ENCODE measurements at regions not wholly inside any gene's neighbourhood (a gene's known extent, or its start where the extent isn't known, plus 50 kb on each side); places are given as distances from the start of the nearest gene placed in this dataset.

DNA sequence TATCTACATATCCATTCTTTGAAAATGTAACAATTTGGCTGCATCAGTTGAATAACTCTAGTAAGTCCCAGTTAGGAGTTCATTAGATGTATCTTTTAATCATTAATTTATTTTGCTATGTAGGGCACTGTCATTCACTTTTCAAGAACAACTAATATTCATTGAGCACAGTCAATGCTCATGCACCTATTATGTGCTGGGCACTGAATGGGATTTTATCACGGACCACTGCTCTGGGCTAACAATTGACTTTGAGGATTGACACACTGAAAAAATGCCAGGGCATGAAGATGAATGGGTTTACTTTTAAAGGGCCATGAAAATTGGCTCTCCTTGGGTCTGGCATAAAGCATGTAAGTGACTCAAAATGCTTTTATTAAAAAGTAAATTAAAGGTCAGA is 375.2 kb downstream of the PLPP3 start:
- ChIA-PET POLR2A (no interaction called here), CTCF (no interaction called here)
- FAIRE-seq: no peak
- DNase-seq (ENCODE audit: low read depth in 1 of 2, low spot score in 1 of 2): no peak
- no peaks in the 10 kb centered on the region; the same call in 2 of the 3 replicates for H3K9me3 ChIP-seq
- no peak overlapping the region for H3K27ac ChIP-seq
- ATAC-seq: no peak
- TF ChIP-seq ZFP36 (IDR thresholded peaks at IDR 0.05; ENCODE audit: borderline replicate concordance, partially characterized antibody) (no peak), EHMT2 (IDR thresholded peaks at IDR 0.05; ENCODE audit: low read depth) (no peak), KDM1A (IDR thresholded peaks at IDR 0.05; ENCODE audit: low read depth) (no peak), JUNB (IDR thresholded peaks at IDR 0.05) (no peak), NFE2L2 (conservative IDR thresholded peaks at IDR 0.05; ENCODE audit: low read length) (no peak), FOSB (CRISPR knock-in tag; IDR thresholded peaks at IDR 0.05) (no peak), SREBF2 (IDR thresholded peaks at IDR 0.05) (no peak), ZNF302 (CRISPR knock-in tag; IDR thresholded peaks at IDR 0.05) (no peak), PHF8 (IDR thresholded peaks at IDR 0.05; ENCODE audit: borderline replicate concordance, low read depth) (no peak)
- TF ChIP-seq, protein P1, sequence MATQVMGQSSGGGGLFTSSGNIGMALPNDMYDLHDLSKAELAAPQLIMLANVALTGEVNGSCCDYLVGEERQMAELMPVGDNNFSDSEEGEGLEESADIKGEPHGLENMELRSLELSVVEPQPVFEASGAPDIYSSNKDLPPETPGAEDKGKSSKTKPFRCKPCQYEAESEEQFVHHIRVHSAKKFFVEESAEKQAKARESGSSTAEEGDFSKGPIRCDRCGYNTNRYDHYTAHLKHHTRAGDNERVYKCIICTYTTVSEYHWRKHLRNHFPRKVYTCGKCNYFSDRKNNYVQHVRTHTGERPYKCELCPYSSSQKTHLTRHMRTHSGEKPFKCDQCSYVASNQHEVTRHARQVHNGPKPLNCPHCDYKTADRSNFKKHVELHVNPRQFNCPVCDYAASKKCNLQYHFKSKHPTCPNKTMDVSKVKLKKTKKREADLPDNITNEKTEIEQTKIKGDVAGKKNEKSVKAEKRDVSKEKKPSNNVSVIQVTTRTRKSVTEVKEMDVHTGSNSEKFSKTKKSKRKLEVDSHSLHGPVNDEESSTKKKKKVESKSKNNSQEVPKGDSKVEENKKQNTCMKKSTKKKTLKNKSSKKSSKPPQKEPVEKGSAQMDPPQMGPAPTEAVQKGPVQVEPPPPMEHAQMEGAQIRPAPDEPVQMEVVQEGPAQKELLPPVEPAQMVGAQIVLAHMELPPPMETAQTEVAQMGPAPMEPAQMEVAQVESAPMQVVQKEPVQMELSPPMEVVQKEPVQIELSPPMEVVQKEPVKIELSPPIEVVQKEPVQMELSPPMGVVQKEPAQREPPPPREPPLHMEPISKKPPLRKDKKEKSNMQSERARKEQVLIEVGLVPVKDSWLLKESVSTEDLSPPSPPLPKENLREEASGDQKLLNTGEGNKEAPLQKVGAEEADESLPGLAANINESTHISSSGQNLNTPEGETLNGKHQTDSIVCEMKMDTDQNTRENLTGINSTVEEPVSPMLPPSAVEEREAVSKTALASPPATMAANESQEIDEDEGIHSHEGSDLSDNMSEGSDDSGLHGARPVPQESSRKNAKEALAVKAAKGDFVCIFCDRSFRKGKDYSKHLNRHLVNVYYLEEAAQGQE (IDR thresholded peaks at IDR 0.05): no peak
- TF ChIP-seq, protein P2, sequence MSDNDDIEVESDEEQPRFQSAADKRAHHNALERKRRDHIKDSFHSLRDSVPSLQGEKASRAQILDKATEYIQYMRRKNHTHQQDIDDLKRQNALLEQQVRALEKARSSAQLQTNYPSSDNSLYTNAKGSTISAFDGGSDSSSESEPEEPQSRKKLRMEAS (IDR thresholded peaks at IDR 0.05): no peak
- TF ChIP-seq, protein P3, sequence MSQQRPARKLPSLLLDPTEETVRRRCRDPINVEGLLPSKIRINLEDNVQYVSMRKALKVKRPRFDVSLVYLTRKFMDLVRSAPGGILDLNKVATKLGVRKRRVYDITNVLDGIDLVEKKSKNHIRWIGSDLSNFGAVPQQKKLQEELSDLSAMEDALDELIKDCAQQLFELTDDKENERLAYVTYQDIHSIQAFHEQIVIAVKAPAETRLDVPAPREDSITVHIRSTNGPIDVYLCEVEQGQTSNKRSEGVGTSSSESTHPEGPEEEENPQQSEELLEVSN (IDR thresholded peaks at IDR 0.05; ENCODE audit: borderline replicate concordance, low read depth): no peak
- H3K4me1 ChIP-seq: no peaks in the 10 kb centered on the region
- no peak overlapping the region for H3K4me3 ChIP-seq
- no peak overlapping the region for H3K4me2 ChIP-seq
- 81% methylated on average over 1 of the region's 1 CpG for WGBS (ENCODE audit: missing lambda C conversion rate)

DNA sequence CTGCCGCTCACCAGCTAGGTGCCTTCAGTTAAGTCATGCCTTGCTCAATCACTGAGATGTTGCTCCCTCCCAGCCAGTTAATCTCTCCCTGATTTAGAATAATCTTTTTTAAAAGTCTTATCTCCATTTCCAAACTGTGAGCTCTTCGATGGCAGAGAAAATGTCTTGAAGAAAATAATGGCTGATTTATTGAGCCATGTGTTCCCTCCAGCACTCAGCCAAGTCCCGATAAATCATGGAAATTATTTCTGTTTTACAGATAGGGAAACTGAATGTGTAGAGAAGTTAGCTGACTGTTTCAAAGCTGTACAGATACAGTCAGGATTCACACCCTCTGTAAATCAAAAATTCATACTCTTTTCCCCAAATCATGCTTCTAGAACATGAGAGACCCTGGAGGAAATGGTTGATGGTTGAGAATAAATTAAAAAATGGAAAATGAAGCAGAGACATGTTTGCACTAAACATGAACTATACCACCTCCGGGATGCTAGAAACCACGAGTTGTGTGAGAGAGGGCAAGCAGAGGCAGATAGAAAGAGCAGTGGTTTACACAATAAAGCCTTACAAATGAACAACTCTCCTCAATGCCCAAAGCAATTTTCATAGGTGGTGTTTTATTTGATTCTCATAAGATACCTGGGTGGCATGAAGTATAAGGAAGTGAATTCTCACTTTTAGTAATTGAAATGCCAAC is 376.4 kb downstream of the PLPP3 start:
- Histone ChIP-seq H3K4me3 (no peak overlapping the region), H3K27ac (no peak overlapping the region), H3K9me3 (no peaks in the 10 kb centered on the region; the same call in 2 of the 3 replicates), H3K4me2 (no peak overlapping the region), H3K4me1 (no peaks in the 10 kb centered on the region)
- FAIRE-seq (no peak), ATAC-seq (no peak), DNase-seq (ENCODE audit: low read depth in 1 of 2, low spot score in 1 of 2) (no peak)
- 53% methylated on average over 5 of the region's 5 CpGs for WGBS (ENCODE audit: missing lambda C conversion rate)
- TF ChIP-seq EHMT2 (IDR thresholded peaks at IDR 0.05; ENCODE audit: low read depth) (no peak), HOXB13 (CRISPR knock-in tag; IDR thresholded peaks at IDR 0.05; ENCODE audit: low read depth) (no peak), CEBPB (IDR thresholded peaks at IDR 0.05) (no peak), POLR2AphosphoS2 (conservative IDR thresholded peaks at IDR 0.05; ENCODE audit: low read length) (no peak), CBX8 (IDR thresholded peaks at IDR 0.05) (no peak), KDM5A (IDR thresholded peaks at IDR 0.05) (no peak), RAD21 (conservative IDR thresholded peaks at IDR 0.05 in 1 of 2, IDR thresholded peaks at IDR 0.05 in 1 of 2) (no peak)
- TF ChIP-seq, protein P3 (IDR thresholded peaks at IDR 0.05; ENCODE audit: borderline replicate concordance, low read depth): no peak
- CTCF ChIA-PET: no interaction called here
- POLR2A ChIA-PET: no interaction called here

DNA sequence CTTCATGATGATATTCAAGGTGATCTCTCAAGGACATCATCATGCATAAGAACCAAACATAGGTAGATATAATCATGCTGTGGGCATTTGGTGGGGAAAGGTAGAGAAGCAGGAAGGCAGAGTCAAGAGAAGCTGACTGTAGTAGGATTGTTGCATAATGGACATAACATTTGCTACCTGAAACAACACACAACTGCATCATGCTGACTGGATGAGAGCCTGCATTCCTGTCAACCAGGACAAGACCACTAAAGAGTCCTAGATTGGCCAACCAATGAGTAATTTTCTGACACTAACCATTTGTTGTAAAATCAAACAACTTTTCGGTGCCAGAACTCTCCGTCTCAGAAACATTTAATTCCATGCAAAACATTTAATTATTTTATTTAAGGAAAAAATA is 377.2 kb downstream of the PLPP3 start:
- H3K27ac ChIP-seq: no peak overlapping the region
- H3K4me1 ChIP-seq: no peaks in the 10 kb centered on the region
- H3K9me3 ChIP-seq: no peaks in the 10 kb centered on the region; the same call in 2 of the 3 replicates
- DNase-seq (ENCODE audit: low read depth in 1 of 2, low spot score in 1 of 2) (no peak), FAIRE-seq (no peak), ATAC-seq (no peak)
- CTCF ChIA-PET: no interaction called here
- 82% methylated on average over 2 of the region's 2 CpGs for WGBS (ENCODE audit: missing lambda C conversion rate)
- H3K4me2 ChIP-seq: no peak overlapping the region
- no peak for TF ChIP-seq RCOR1 (IDR thresholded peaks at IDR 0.05; ENCODE audit: low read depth, low read length)
- no peak for TF ChIP-seq HEYL (CRISPR knock-in tag; IDR thresholded peaks at IDR 0.05)
- no peak for TF ChIP-seq CBX2 (IDR thresholded peaks at IDR 0.05; ENCODE audit: borderline replicate concordance, low read depth)
- TF ChIP-seq CEBPB (IDR thresholded peaks at IDR 0.05): no peak
- TF ChIP-seq CHD2 (IDR thresholded peaks at IDR 0.05; ENCODE audit: low read length, partially characterized antibody): no peak
- no peak for TF ChIP-seq POLR2AphosphoS2 (conservative IDR thresholded peaks at IDR 0.05; ENCODE audit: low read length)
- TF ChIP-seq, protein P4, sequence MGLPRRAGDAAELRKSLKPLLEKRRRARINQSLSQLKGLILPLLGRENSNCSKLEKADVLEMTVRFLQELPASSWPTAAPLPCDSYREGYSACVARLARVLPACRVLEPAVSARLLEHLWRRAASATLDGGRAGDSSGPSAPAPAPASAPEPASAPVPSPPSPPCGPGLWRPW (IDR thresholded peaks at IDR 0.05): no peak
- no peak for TF ChIP-seq SREBF2 (IDR thresholded peaks at IDR 0.05)
- TF ChIP-seq CBX8 (IDR thresholded peaks at IDR 0.05): no peak
- H3K4me3 ChIP-seq: no peak overlapping the region
- POLR2A ChIA-PET: no interaction called here
